ENCODE measurements at regions not wholly inside any gene's neighbourhood (a gene's known extent, or its start where the extent isn't known, plus 50 kb on each side); places are given as distances from the start of the nearest gene placed in this dataset.

DNA sequence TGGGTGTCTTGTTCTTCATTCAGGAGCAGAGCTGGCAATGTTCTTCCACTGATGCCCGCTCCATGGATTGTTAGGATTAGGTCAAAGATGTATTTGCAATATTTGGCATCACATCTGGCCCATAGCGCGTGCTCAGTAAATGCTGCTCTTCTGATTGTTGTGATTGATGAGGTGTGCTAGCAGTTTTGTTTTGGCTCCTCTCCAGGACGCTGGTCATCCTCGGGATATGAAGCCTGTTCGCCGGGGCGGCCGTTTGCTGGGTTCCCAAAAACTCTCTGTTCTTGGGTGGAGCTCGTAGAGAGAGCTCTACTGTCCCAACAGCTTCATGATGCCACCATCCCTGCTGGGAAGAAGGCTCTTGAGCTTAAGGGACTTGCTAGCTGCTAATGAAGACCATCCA lies 96.9 kb downstream of the XRCC2 start:
- 54% methylated on average over 10 of the region's 10 CpGs for WGBS (ENCODE audit: low lambda C conversion rate)
- Histone ChIP-seq H4K20me1 (ENCODE audit: insufficient read depth) (no peaks in the 10 kb centered on the region), H3K9me2 (no peaks in the 10 kb centered on the region), H3K9me3 (no peaks in the 10 kb centered on the region), H3K27ac (ENCODE audit: low read depth in 2 of 2, low read length in 1 of 2) (no peak overlapping the region), H3F3A (replicated peaks; ENCODE audit: insufficient read depth) (no peaks in the 10 kb centered on the region), H3K9ac (no peak overlapping the region), H2AFZ (ENCODE audit: low read depth) (no peak overlapping the region), H3K27me3 (ENCODE audit: insufficient read depth) (no peaks in the 10 kb centered on the region), H3K4me3 (ENCODE audit: low read depth in 2 of 2, low read length in 1 of 2) (no peak overlapping the region), H3K79me2 (ENCODE audit: insufficient read depth) (no peaks in the 10 kb centered on the region), H3K36me3 (replicated peaks in 1 of 2; ENCODE audit: control insufficient read depth in 1 of 2, insufficient read depth in 2 of 2, low read length in 1 of 2) (no peaks in the 10 kb centered on the region), H3K4me1 (ENCODE audit: control insufficient read depth in 1 of 2, insufficient read depth in 2 of 2, low read depth in 1 of 2, low read length in 1 of 2) (no peaks in the 10 kb centered on the region), H3K4me2 (no peak overlapping the region)
- no peak for DNase-seq
- no peak for TF ChIP-seq RFX5 (IDR thresholded peaks at IDR 0.05; ENCODE audit: low read length)
- TF ChIP-seq, protein P1, sequence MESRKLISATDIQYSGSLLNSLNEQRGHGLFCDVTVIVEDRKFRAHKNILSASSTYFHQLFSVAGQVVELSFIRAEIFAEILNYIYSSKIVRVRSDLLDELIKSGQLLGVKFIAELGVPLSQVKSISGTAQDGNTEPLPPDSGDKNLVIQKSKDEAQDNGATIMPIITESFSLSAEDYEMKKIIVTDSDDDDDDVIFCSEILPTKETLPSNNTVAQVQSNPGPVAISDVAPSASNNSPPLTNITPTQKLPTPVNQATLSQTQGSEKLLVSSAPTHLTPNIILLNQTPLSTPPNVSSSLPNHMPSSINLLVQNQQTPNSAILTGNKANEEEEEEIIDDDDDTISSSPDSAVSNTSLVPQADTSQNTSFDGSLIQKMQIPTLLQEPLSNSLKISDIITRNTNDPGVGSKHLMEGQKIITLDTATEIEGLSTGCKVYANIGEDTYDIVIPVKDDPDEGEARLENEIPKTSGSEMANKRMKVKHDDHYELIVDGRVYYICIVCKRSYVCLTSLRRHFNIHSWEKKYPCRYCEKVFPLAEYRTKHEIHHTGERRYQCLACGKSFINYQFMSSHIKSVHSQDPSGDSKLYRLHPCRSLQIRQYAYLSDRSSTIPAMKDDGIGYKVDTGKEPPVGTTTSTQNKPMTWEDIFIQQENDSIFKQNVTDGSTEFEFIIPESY (IDR thresholded peaks at IDR 0.05; ENCODE audit: borderline replicate concordance, low read depth) = no peak
- no peak for TF ChIP-seq TAF1 (IDR thresholded peaks at IDR 0.05; ENCODE audit: borderline replicate concordance, low read depth, low read length)
- no peak for TF ChIP-seq GABPA (IDR thresholded peaks at IDR 0.05; ENCODE audit: low read depth)
- no peak for TF ChIP-seq FOXJ3 (CRISPR knock-in tag; IDR thresholded peaks at IDR 0.05)
- TF ChIP-seq FOSL2 (IDR thresholded peaks at IDR 0.05; ENCODE audit: borderline replicate concordance, low read depth) = no peak
- TF ChIP-seq, protein P2, sequence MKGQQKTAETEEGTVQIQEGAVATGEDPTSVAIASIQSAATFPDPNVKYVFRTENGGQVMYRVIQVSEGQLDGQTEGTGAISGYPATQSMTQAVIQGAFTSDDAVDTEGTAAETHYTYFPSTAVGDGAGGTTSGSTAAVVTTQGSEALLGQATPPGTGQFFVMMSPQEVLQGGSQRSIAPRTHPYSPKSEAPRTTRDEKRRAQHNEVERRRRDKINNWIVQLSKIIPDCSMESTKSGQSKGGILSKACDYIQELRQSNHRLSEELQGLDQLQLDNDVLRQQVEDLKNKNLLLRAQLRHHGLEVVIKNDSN (IDR thresholded peaks at IDR 0.05; ENCODE audit: borderline replicate concordance, low read depth) = no peak
- POLR2A ChIA-PET = no interaction called here
- CTCF ChIA-PET = no interaction called here

DNA sequence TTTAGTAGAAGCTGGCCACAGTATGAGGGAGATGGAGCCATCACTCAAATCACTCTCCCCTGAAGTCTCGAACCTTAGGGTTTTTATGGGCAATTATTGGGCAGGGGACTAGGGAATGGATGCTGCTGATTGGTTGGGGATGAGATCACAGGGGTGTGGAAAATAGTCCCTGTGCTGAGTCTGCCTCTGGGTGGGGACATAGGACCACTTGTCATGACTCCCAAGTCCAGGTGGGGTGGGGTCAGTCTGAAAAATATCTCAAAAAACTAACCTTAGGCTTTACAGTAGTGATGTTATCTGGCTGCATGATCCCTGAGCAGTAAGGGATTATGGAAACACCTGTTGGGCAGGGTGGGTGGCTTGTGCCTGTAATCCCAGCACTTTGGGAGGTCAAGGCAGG lies 98.6 kb downstream of the XRCC2 start:
- ChIA-PET CTCF (interaction anchor here (1.0 kb wide), 1 partner anchor 68 kb away, joined by 3 read pairs; no protein-coding TSS in a partner anchor), POLR2A (no interaction called here)
- Histone ChIP-seq H3K27ac (ENCODE audit: low read depth in 2 of 2, low read length in 1 of 2) (no peak overlapping the region), H3F3A (replicated peaks; ENCODE audit: insufficient read depth) (no peaks in the 10 kb centered on the region), H3K79me2 (ENCODE audit: insufficient read depth) (no peaks in the 10 kb centered on the region), H3K4me1 (ENCODE audit: control insufficient read depth in 1 of 2, insufficient read depth in 2 of 2, low read depth in 1 of 2, low read length in 1 of 2) (no peaks in the 10 kb centered on the region), H3K4me3 (ENCODE audit: low read depth in 2 of 2, low read length in 1 of 2) (no peak overlapping the region), H3K36me3 (replicated peaks in 1 of 2; ENCODE audit: control insufficient read depth in 1 of 2, insufficient read depth in 2 of 2, low read length in 1 of 2) (no peaks in the 10 kb centered on the region), H3K9ac (no peak overlapping the region), H3K9me2 (no peaks in the 10 kb centered on the region), H2AFZ (ENCODE audit: low read depth) (no peak overlapping the region), H3K27me3 (ENCODE audit: insufficient read depth) (no peaks in the 10 kb centered on the region), H3K4me2 (no peak overlapping the region), H3K9me3 (no peaks in the 10 kb centered on the region), H4K20me1 (ENCODE audit: insufficient read depth) (no peaks in the 10 kb centered on the region)
- DNase-seq = no peak
- WGBS (ENCODE audit: low lambda C conversion rate) = 23% methylated on average over 1 of the region's 1 CpG
- TF ChIP-seq GATA2 (CRISPR knock-in tag; IDR thresholded peaks at IDR 0.05) (no peak), RAD21 (IDR thresholded peaks at IDR 0.05; ENCODE audit: low read length) (no peak), EZH2phosphoT487 (IDR thresholded peaks at IDR 0.05; ENCODE audit: borderline replicate concordance, low read depth) (no peak), TEAD4 (IDR thresholded peaks at IDR 0.05; ENCODE audit: borderline replicate concordance, insufficient read depth) (no peak), SMC3 (IDR thresholded peaks at IDR 0.05; ENCODE audit: low read depth, low read length) (no peak), MXI1 (IDR thresholded peaks at IDR 0.05; ENCODE audit: low read depth, low read length) (no peak), JUND (IDR thresholded peaks at IDR 0.05) (no peak), RFX5 (IDR thresholded peaks at IDR 0.05; ENCODE audit: low read length) (no peak), FOSL2 (IDR thresholded peaks at IDR 0.05; ENCODE audit: borderline replicate concordance, low read depth) (no peak), EP300 (IDR thresholded peaks at IDR 0.05; ENCODE audit: borderline replicate concordance in 1 of 2, low read depth in 1 of 2, low read length in 1 of 2) (no peak), MEF2A (IDR thresholded peaks at IDR 0.05; ENCODE audit: borderline replicate concordance, low read depth) (no peak), POLR2AphosphoS5 (IDR thresholded peaks at IDR 0.05; ENCODE audit: low read depth, low read length) (no peak)
- TF ChIP-seq, protein P1 (IDR thresholded peaks at IDR 0.05; ENCODE audit: borderline replicate concordance, low read depth) = no peak
- TF ChIP-seq, protein P3, sequence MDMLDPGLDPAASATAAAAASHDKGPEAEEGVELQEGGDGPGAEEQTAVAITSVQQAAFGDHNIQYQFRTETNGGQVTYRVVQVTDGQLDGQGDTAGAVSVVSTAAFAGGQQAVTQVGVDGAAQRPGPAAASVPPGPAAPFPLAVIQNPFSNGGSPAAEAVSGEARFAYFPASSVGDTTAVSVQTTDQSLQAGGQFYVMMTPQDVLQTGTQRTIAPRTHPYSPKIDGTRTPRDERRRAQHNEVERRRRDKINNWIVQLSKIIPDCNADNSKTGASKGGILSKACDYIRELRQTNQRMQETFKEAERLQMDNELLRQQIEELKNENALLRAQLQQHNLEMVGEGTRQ (IDR thresholded peaks at IDR 0.05; ENCODE audit: borderline replicate concordance, low read depth, low read length) = no peak
- TF ChIP-seq, protein P4, sequence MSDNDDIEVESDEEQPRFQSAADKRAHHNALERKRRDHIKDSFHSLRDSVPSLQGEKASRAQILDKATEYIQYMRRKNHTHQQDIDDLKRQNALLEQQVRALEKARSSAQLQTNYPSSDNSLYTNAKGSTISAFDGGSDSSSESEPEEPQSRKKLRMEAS (IDR thresholded peaks at IDR 0.05; ENCODE audit: low read depth) = no peak
- TF ChIP-seq, protein P5, sequence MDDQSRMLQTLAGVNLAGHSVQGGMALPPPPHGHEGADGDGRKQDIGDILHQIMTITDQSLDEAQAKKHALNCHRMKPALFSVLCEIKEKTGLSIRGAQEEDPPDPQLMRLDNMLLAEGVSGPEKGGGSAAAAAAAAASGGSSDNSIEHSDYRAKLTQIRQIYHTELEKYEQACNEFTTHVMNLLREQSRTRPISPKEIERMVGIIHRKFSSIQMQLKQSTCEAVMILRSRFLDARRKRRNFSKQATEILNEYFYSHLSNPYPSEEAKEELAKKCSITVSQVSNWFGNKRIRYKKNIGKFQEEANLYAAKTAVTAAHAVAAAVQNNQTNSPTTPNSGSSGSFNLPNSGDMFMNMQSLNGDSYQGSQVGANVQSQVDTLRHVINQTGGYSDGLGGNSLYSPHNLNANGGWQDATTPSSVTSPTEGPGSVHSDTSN (IDR thresholded peaks at IDR 0.05) = no peak

All from SK-N-SH (cell line).